GM19351 (cell line): ENCODE measurements at regions not wholly inside any gene's neighbourhood (a gene's known extent, or its start where the extent isn't known, plus 50 kb on each side); places are given as distances from the start of the nearest gene placed in this dataset.
A peak's percentile ranks its signal among the peaks of the same experiment; 100 is the strongest.
"Not testable (repeated sequence)": the region's sequence is repeated elsewhere in the genome, so short reads cannot be mapped to it uniquely, and the experiment has no call there.

ENCODE experiments used
- ATAC-seq: cut with Tn5 transposase; IDR thresholded peaks from one replicate; pipeline ENCODE4 v1.9.1; 2021; ENCODE audit warnings: mild to moderate bottlenecking, moderate library complexity; ENCODE audit not compliant: unreplicated experiment

GRCh38 chr12:27133022-27133590 is 50.7 kb upstream of the C12orf71 start:
- peak; percentile 84 for ATAC-seq

- no peak for ATAC-seq
Measured at GRCh38 chr12:27140478-27140969, 58.1 kb upstream of the C12orf71 start.

GRCh38 chr12:27142101-27142721 is 59.8 kb upstream of the C12orf71 start:
- ATAC-seq, result no peak

GRCh38 chr12:27143256-27144069 is 61.1 kb upstream of the C12orf71 start:
- ATAC-seq, result no peak

- peak; percentile 74 for ATAC-seq
Measured at GRCh38 chr12:27145725-27146124, 63.3 kb upstream of the C12orf71 start.

GRCh38 chr12:27148373-27148772 is 66.0 kb upstream of the C12orf71 start:
- no peak for ATAC-seq

- no peak for ATAC-seq
Measured at GRCh38 chr12:27148791-27149190, 66.4 kb upstream of the C12orf71 start.

- no peak for ATAC-seq
Measured at GRCh38 chr12:27151479-27151878, 69.1 kb upstream of the C12orf71 start.

- ATAC-seq, result no peak
Measured at GRCh38 chr12:27158297-27158696, 75.9 kb upstream of the C12orf71 start.

GRCh38 chr12:27161458-27162228 is 79.3 kb upstream of the C12orf71 start:
- ATAC-seq, result peak; percentile 90

- no peak for ATAC-seq
Measured at GRCh38 chr12:27162229-27162537, 79.8 kb upstream of the C12orf71 start.

GRCh38 chr12:27163048-27163715 is 80.8 kb upstream of the C12orf71 start:
- ATAC-seq, result no peak

GRCh38 chr12:27163894-27164293 is 80.2 kb upstream of the STK38L start:
- no peak for ATAC-seq

- no peak for ATAC-seq
Measured at GRCh38 chr12:27164330-27165040, 79.6 kb upstream of the STK38L start.

GRCh38 chr12:27165958-27166357 is 78.1 kb upstream of the STK38L start:
- not testable (repeated sequence) for ATAC-seq

- not testable (repeated sequence) for ATAC-seq
Measured at GRCh38 chr12:27171494-27171893, 72.6 kb upstream of the STK38L start.

- ATAC-seq, result no peak
Measured at GRCh38 chr12:27176765-27177164, 67.3 kb upstream of the STK38L start.

- ATAC-seq, result no peak
Measured at GRCh38 chr12:27177706-27178105, 66.4 kb upstream of the STK38L start.

GRCh38 chr12:27178255-27178654 is 65.8 kb upstream of the STK38L start:
- ATAC-seq, result no peak

- ATAC-seq, result no peak
Measured at GRCh38 chr12:27178723-27179399, 65.2 kb upstream of the STK38L start.
